PC-9 (cell line): ENCODE measurements at regions not wholly inside any gene's neighbourhood (a gene's known extent, or its start where the extent isn't known, plus 50 kb on each side); places are given as distances from the start of the nearest gene placed in this dataset.

Source experiments
- BruUV-seq: library from RNA; stranded (reverse); fragments of 400-500 nt; replicated peaks from 2 replicates; lab custom pipeline; 2021; lab: Mats Ljungman, UMichigan
- CTCF ChIA-PET: fragments of 300-600 bp; sonication (Branson Sonifier 250); formaldehyde crosslinking; loops from one replicate; lab custom pipeline; 2022; ENCODE audit warnings: antibody characterized with exemption; lab: Charles Lee
- POLR2A ChIA-PET: fragments of 300-600 bp; sonication (Branson Sonifier 250); formaldehyde crosslinking; loops from one replicate; lab custom pipeline; 2022; ENCODE audit warnings: antibody characterized with exemption; ENCODE audit not compliant: unreplicated experiment; lab: Charles Lee
- DNase-seq, 2 experiments: peaks; one replicate each; pipeline versions ENCODE4 v3.0.0 to v3.0.0-alpha.2; 2015 to 2022; ENCODE audit warnings: mixed read lengths in 1 of 2
- H2AFZ ChIP-seq: fragments of 200-600 bp; sonication (generic); 2 replicates; pipeline ENCODE4 v1.8.1; 2017; ENCODE audit warnings: antibody characterized with exemption
- H3F3A ChIP-seq: fragments of 200-600 bp; sonication (generic); 2 replicates; pipeline ENCODE4 v1.8.1; 2017; ENCODE audit warnings: antibody characterized with exemption, mild to moderate bottlenecking, low read depth; ENCODE audit not compliant: insufficient read depth
- H3K27ac ChIP-seq: fragments of 200-600 bp; sonication (generic); 2 replicates; pipeline ENCODE4 v1.6.1; 2016; ENCODE audit warnings: mixed run types
- H3K27me3 ChIP-seq: fragments of 200-600 bp; sonication (generic); 2 replicates; pipeline ENCODE4 v1.6.1; 2016; ENCODE audit warnings: low read depth, mixed run types; ENCODE audit not compliant: insufficient read depth
- H3K36me3 ChIP-seq: fragments of 200-600 bp; sonication (generic); 2 replicates; pipeline ENCODE4 v1.6.1; 2016; ENCODE audit warnings: low read depth, mixed run types
- H3K4me1 ChIP-seq: fragments of 200-600 bp; sonication (generic); replicated peaks from 2 replicates; pipeline ENCODE4 v1.6.1; 2016; ENCODE audit warnings: mixed run types; ENCODE audit not compliant: insufficient read depth
- H3K4me2 ChIP-seq: fragments of 200-600 bp; sonication (generic); 2 replicates; pipeline ENCODE4 v1.6.1; 2017; ENCODE audit warnings: mixed run types
- H3K4me3 ChIP-seq: fragments of 200-600 bp; sonication (generic); 2 replicates; pipeline ENCODE4 v1.6.1; 2016; ENCODE audit warnings: mixed run types
- H3K79me2 ChIP-seq: fragments of 200-600 bp; sonication (generic); 2 replicates; pipeline ENCODE4 v1.6.1; 2017; ENCODE audit warnings: low read depth, mixed run types
- H3K9me2 ChIP-seq: fragments of 200-600 bp; sonication (generic); 2 replicates; pipeline ENCODE4 v1.8.1; 2017; ENCODE audit warnings: mild to moderate bottlenecking; ENCODE audit not compliant: insufficient read depth
- H3K9me3 ChIP-seq: fragments of 200-600 bp; sonication (generic); 2 replicates; pipeline ENCODE4 v1.8.1; 2016; ENCODE audit warnings: low read depth; ENCODE audit not compliant: insufficient read depth
- H4K20me1 ChIP-seq: fragments of 200-600 bp; sonication (generic); 2 replicates; pipeline ENCODE4 v1.8.1; 2017; ENCODE audit not compliant: insufficient read depth
- CTCF ChIP-seq: fragments of 200-600 bp; sonication (generic); conservative IDR thresholded peaks from 2 replicates; pipeline ENCODE4 v1.6.1; 2017; ENCODE audit warnings: mixed run types, antibody characterized with exemption, mild to moderate bottlenecking, moderate library complexity
- EZH2 ChIP-seq: fragments of 200-600 bp; sonication (generic); IDR thresholded peaks from 2 replicates; pipeline ENCODE4 v1.8.0; 2017; ENCODE audit warnings: antibody characterized with exemption, low read depth
- intact Hi-C: fragments of 100-400 bp; cut with micrococcal nuclease; formaldehyde crosslinking; loops from one replicate; pipeline ENCODE4 v1.10.0; 2022; ENCODE audit not compliant: unreplicated experiment

GRCh38 chr2:120485096-120485495 lies 139.2 kb downstream of the INHBB start:
- H2AFZ ChIP-seq, result no peak overlapping the region
- DNase-seq, result no peak
- H3K4me2 ChIP-seq, result no peak overlapping the region
- no peaks in the 10 kb centered on the region for H3K9me3 ChIP-seq
- peaks cover 19% of the 10 kb centered on the region for H3K4me1 ChIP-seq
- H3K9me2 ChIP-seq, result no peaks in the 10 kb centered on the region
- H3K27me3 ChIP-seq, result no peaks in the 10 kb centered on the region
- TF ChIP-seq CTCF (no peak), EZH2 (no peak)
- no peak overlapping the region for H3K27ac ChIP-seq
- intact Hi-C loops, result no loop called here
- H3F3A ChIP-seq, result peaks cover 12% of the 10 kb centered on the region
- H3K36me3 ChIP-seq, result no peaks in the 10 kb centered on the region
- H3K4me3 ChIP-seq, result no peak overlapping the region
- CTCF ChIA-PET, result no interaction called here
- POLR2A ChIA-PET, result interaction anchor here (0.5 to 0.6 kb wide), 2 partner anchors 104 to 178 kb away, joined by 4 to 14 read pairs; no protein-coding TSS in a partner anchor
- no peaks in the 10 kb centered on the region for H4K20me1 ChIP-seq
- no peaks in the 10 kb centered on the region for H3K79me2 ChIP-seq
- BruUV-seq, result no TSS peak

GRCh38 chr2:120486441-120486840 lies 140.5 kb downstream of the INHBB start:
- Histone ChIP-seq H3K27ac (peak overlapping the region; percentile 77), H3K79me2 (no peaks in the 10 kb centered on the region), H4K20me1 (no peaks in the 10 kb centered on the region), H2AFZ (no peak overlapping the region), H3K36me3 (no peaks in the 10 kb centered on the region), H3F3A (peaks cover 12% of the 10 kb centered on the region), H3K9me3 (no peaks in the 10 kb centered on the region), H3K4me1 (peaks cover 19% of the 10 kb centered on the region), H3K9me2 (no peaks in the 10 kb centered on the region), H3K27me3 (no peaks in the 10 kb centered on the region), H3K4me2 (peak overlapping the region; percentile 52), H3K4me3 (no peak overlapping the region)
- CTCF ChIA-PET, result interaction anchor here (0.6 kb wide), 1 partner anchor 150 kb away, joined by 4 read pairs; no protein-coding TSS in a partner anchor
- no TSS peak for BruUV-seq
- intact Hi-C loops, result loop anchor here (2.0 kb wide), 1 partner anchor 16 kb away; no protein-coding TSS in a partner anchor
- TF ChIP-seq EZH2 (no peak), CTCF (no peak)
- POLR2A ChIA-PET, result no interaction called here
- peak; percentile 71 to 84 for DNase-seq

- Histone ChIP-seq H3K27me3 (no peaks in the 10 kb centered on the region), H3K4me3 (no peak overlapping the region), H3K4me1 (peaks cover 19% of the 10 kb centered on the region), H3K4me2 (peak overlapping the region; percentile 52), H3K9me3 (no peaks in the 10 kb centered on the region), H4K20me1 (no peaks in the 10 kb centered on the region), H3K79me2 (no peaks in the 10 kb centered on the region), H3K27ac (peak overlapping the region; percentile 77), H3K9me2 (no peaks in the 10 kb centered on the region), H3F3A (peaks cover 12% of the 10 kb centered on the region), H3K36me3 (no peaks in the 10 kb centered on the region), H2AFZ (no peak overlapping the region)
- ChIA-PET POLR2A (no interaction called here), CTCF (interaction anchor here (0.6 kb wide), 2 partner anchors 144 to 151 kb away, joined by 3 to 4 read pairs; no protein-coding TSS in a partner anchor)
- no TSS peak for BruUV-seq
- no peak for TF ChIP-seq CTCF
- no peak for TF ChIP-seq EZH2
- peak; percentile 68 to 96 for DNase-seq
- intact Hi-C loops, result loop anchor here (1.0 to 2.0 kb wide), 2 partner anchors 16 to 88 kb away; no protein-coding TSS in a partner anchor
Observed at GRCh38 chr2:120486946-120487345, 141.0 kb downstream of the INHBB start.
